ENCODE measurements at regions not wholly inside any gene's neighbourhood (a gene's known extent, or its start where the extent isn't known, plus 50 kb on each side); places are given as distances from the start of the nearest gene placed in this dataset.

DNA sequence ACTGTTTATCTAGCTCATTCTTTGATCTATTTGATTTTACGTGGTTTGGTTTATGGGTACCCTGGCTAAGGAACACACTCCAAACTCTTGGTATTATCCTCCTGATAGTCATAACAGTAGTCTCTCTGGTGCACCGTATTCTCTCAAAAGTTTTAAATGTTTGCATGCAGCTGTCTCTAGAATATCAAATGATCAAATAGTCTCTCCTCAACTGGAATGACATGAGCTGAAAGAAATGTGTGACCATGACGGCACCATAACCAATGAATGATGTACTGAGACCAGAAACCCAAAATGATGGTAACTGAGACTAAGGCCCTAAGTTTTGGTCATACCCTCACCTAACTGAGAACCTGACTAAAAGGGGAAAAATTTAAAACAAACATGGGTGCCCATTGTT, 319.4 kb downstream of the SLC7A11 start:
- FAIRE-seq, result no peak
- dilution Hi-C loops (cut with MboI; ENCODE audit: extremely low pct_ligation_motif_present, low sequenced_read_pairs), result no loop called here

More for the DNA sequence above, 319.4 kb downstream of the SLC7A11 start:
- ChIA-PET POLR2A (no interaction called here), CTCF (interaction anchor here (1.0 to 1.1 kb wide), 2 partner anchors 12 to 13 kb away, joined by 3 to 4 read pairs; no protein-coding TSS in a partner anchor)
- Histone ChIP-seq H4K20me1 (replicated peaks; ENCODE audit: control insufficient read depth, extremely low read depth, insufficient read depth, low read length) (no peaks in the 10 kb centered on the region), H3K4me2 (ENCODE audit: insufficient read depth, low read length) (no peak overlapping the region), H3K9me1 (replicated peaks; ENCODE audit: control insufficient read depth, extremely low read depth, insufficient read depth, low read length) (no peaks in the 10 kb centered on the region), H3K36me3 (ENCODE audit: control insufficient read depth in 2 of 2, extremely low read depth in 1 of 2, insufficient read depth in 2 of 2, low read length in 2 of 2) (no peaks in the 10 kb centered on the region), H3K4me1 (ENCODE audit: control insufficient read depth, extremely low read depth, insufficient read depth, low read length) (no peaks in the 10 kb centered on the region), H2AFZ (ENCODE audit: low read depth, low read length) (no peak overlapping the region), H3K9me3 (replicated peaks; ENCODE audit: control insufficient read depth, insufficient read depth, low read length) (no peaks in the 10 kb centered on the region), H3K27ac (ENCODE audit: insufficient read depth, low read depth, low read length) (no peak overlapping the region), H3K79me2 (ENCODE audit: control insufficient read depth, insufficient read depth, low read length) (no peaks in the 10 kb centered on the region), H3K4me3 (replicated peaks in 1 of 3; ENCODE audit: insufficient read depth in 1 of 3, low read depth in 1 of 3, low read length in 3 of 3) (no peak overlapping the region), H3K27me3 (ENCODE audit: control insufficient read depth in 2 of 2, insufficient read depth in 2 of 2, low read length in 2 of 2) (no peaks in the 10 kb centered on the region), H3K9ac (replicated peaks; ENCODE audit: extremely low read depth, insufficient read depth, low read length) (no peak overlapping the region)
- BruUV-seq (replicated peaks), result no TSS peak
- intact Hi-C loops (cut with micrococcal nuclease), result no loop called here
- TF ChIP-seq, protein P1, sequence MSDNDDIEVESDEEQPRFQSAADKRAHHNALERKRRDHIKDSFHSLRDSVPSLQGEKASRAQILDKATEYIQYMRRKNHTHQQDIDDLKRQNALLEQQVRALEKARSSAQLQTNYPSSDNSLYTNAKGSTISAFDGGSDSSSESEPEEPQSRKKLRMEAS (IDR thresholded peaks at IDR 0.05; ENCODE audit: insufficient read depth, insufficient read length), result no peak
- TF ChIP-seq MYC (IDR thresholded peaks at IDR 0.05; ENCODE audit: low read depth, low read length) (no peak), POLR2AphosphoS5 (IDR thresholded peaks at IDR 0.05; ENCODE audit: insufficient read depth, low read depth, low read length) (no peak), JUN (IDR thresholded peaks at IDR 0.05; ENCODE audit: borderline replicate concordance, insufficient read depth, insufficient read length, low read depth) (no peak), POLR2A (IDR thresholded peaks at IDR 0.05; ENCODE audit: low read depth, low read length) (no peak), GATA2 (IDR thresholded peaks at IDR 0.05; ENCODE audit: insufficient read depth, insufficient read length, low read depth, low read length) (no peak), FOS (IDR thresholded peaks at IDR 0.05; ENCODE audit: borderline replicate concordance, insufficient read depth, low read length) (no peak), EZH2 (IDR thresholded peaks at IDR 0.05; ENCODE audit: borderline replicate concordance, low read depth, low read length, severe bottlenecking) (no peak), CTCF (IDR thresholded peaks at IDR 0.05; ENCODE audit: extremely low read depth in 1 of 2, insufficient read depth in 1 of 2, low read depth in 1 of 2, low read length in 2 of 2) (no peak)
- DNase-seq (ENCODE audit: low read depth, low spot score), result no peak

Measured in endothelial cell of umbilical vein (primary cell).